NB4 (cell line): ENCODE measurements at regions not wholly inside any gene's neighbourhood (a gene's known extent, or its start where the extent isn't known, plus 50 kb on each side); places are given as distances from the start of the nearest gene placed in this dataset.

Experiments
- CTCF ChIP-seq: IDR thresholded peaks from one replicate; pipeline ENCODE4 v1.5.1; 2012; ENCODE audit warnings: low read depth, low read length
- MYC ChIP-seq: IDR thresholded peaks from 2 replicates; pipeline ENCODE4 v1.6.1; 2011; ENCODE audit warnings: low read depth, low read length
- POLR2A ChIP-seq: IDR thresholded peaks from 2 replicates; pipeline ENCODE4 v1.6.1; 2011; ENCODE audit warnings: mild to moderate bottlenecking; ENCODE audit not compliant: insufficient read length; ENCODE audit errors: extremely low read depth
- TF ChIP-seq, protein P1 (sequence below): IDR thresholded peaks from 2 replicates; pipeline ENCODE4 v1.6.1; 2011; ENCODE audit warnings: low read depth, low read length

DNA sequence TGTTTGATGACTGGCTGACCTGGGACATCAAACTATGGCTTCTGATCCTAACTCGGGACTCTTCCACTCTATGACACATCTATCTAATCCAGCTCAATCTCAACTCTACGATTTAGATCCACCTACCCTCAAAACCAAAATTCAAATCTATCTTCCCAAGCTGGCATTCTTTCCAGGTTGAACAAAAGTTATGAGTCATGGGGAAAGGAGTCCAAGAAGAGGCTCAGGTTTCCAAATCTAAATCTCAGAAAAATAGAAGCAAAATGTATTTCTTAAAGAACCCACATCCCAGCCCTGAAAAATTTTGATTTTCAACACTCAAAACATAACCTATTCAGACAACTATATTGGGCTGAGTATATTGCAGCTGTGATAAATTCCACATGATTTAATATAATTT is 143.9 kb upstream of the IPO5 start:
- TF ChIP-seq, protein P1, sequence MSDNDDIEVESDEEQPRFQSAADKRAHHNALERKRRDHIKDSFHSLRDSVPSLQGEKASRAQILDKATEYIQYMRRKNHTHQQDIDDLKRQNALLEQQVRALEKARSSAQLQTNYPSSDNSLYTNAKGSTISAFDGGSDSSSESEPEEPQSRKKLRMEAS: no peak
- TF ChIP-seq CTCF: no peak
- no peak for TF ChIP-seq POLR2A
- TF ChIP-seq MYC: no peak
